HT-29 (cell line): ENCODE measurements at regions not wholly inside any gene's neighbourhood (a gene's known extent, or its start where the extent isn't known, plus 50 kb on each side); places are given as distances from the start of the nearest gene placed in this dataset.
"Not testable (repeated sequence)": the region's sequence is repeated elsewhere in the genome, so short reads cannot be mapped to it uniquely, and the experiment has no call there.

Experiments used
- DNase-seq: peaks from one replicate; pipeline ENCODE4 v3.0.0-alpha.2; 2015; ENCODE audit warnings: low spot score

DNA sequence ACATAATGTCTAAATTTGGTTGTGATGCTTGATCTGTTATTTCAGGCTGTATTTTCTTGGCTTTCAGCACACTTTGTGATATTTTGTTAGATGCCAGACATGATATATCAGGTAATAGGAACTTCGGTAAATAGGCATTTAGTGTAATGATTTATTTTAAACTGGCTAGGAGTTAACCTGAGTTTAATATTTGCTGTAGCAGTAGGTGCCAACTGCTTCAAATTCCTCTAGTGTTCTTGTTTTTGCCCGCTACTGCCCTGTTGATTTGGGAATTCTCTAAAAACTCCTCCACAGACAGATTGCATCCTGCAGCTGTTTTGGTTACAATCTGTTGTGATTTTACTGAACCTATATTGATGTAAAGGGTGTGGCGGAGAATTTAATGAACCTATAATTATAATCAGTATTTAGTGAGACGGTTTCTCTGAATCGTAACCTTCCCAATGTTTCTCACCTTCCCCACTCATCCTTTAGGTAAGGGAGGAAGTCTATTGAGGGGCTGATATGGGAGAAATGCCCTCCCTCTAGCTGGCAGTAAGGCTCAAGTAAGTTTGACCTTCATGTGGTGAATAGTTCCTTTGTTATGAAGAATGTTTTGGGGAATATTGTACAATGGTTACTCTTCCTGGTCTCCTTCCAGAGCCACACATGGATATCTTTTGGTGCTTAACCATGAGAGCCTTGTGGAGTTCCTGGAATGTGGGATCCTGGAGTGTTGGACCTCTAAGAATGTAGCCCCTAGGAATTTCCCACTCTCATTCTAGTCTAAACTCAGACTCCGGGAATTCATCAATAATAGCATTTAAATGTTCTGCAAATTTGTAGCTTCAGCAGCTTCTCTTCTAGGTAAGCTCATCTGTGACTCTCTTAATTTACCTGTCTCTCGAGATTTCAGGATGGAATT lies 634.1 kb downstream of the FSCB start:
- DNase-seq, result no peak

DNA sequence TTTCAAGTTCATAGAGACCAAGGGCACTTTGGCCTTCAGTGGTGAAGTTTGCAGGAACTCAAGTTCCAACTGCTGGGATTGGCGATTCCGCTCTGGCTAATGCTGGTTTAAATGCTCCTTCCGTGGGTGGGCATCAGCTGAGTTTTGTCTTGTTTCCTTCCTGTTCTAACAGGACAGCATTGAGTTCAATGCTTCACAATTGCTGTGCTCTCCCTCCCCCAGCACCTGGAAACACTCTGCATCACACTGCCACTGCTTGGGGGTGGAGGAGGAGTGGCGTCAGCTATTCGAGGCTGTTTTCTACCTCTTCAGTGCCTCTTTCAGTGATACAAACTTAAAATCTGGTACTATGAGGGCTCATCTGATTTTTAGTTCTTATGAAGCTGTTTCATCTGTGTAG lies 634.9 kb downstream of the FSCB start:
- no peak for DNase-seq

DNA sequence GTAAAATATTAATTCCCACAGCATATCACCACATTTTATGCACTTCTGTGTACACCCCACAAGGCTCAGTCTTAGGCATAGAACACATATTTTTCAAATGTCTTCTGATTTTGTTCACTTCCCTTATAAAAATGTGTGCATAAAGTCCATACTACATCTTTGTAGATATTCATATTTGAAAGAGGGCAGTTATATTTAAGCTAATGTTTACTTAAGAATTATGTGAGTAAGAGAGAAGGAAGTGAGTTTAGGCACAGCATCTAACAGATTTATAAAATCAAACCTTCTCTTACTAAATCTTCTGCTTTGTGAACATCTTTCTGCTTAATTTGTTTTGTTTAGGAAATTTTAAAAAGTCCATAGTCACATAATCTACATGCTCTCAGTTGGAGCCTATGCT lies 648.1 kb downstream of the FSCB start:
- no peak for DNase-seq

DNA sequence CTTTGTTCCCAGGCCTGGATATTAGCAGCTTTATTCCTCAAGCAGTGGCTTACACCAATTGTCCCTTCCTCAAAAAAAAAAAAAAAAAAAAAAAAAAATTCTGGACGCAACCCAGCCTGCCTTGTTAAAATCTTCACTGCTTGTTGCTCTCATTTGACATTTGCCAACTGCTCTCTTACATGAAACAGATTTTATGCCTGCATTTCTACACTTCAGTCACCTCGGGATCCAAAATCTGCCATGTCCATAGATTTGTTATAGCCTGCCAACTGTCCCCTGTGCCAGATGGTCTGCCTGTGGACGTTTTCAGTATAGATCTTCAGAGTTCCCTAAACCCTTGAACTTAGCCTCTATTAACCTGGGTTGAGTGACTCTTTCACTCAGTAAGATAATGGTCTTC lies 651.5 kb downstream of the FSCB start:
- no peak for DNase-seq

DNA sequence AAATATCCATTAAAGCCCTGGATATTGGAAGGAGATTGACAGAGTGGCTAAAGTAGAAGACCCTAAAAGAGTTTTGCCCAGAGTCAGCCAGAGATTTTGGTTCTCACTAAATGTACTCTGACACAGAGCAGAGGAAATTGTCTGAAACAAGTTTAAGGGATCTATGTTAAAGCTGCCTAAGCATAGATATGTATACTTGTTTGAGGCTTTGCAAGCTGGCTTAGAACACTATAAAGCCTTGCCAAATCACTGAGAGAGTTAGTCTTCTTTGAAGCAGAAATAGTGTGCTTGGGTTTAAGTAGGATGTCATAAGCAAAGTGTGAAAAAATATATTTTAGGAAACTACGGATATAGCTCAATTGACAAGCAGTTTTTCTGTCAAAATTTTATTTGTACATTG lies 653.5 kb downstream of the FSCB start:
- DNase-seq, result no peak

DNA sequence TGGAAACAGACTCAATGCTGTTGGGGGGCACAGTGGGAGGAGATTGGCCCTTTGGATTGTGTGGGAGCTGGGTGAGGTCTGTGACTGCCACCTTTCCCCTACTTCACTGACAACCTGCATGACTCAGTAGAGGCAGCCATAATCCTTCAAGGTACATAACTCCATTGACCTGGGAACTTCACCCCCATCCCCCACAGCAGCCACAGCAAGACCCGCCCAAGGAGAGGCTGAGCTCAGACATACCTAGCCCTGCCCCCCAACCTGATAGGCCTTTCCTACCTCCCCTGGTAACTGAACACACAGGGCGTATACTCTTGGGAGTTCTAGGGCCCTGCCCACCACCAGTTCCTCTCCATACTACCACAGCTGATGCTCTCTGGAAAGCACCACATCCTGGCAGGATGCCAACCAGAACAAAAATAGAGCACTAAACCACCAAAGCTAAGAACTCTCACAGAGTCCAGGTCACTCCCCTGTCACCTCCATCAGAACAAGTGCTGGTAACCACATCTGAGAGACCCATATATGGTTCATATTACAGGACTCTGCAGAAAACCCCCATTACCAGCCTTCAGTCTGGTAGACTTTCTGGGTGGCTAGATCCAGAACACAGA lies 703.9 kb downstream of the FSCB start:
- peak; percentile 19 for DNase-seq

DNA sequence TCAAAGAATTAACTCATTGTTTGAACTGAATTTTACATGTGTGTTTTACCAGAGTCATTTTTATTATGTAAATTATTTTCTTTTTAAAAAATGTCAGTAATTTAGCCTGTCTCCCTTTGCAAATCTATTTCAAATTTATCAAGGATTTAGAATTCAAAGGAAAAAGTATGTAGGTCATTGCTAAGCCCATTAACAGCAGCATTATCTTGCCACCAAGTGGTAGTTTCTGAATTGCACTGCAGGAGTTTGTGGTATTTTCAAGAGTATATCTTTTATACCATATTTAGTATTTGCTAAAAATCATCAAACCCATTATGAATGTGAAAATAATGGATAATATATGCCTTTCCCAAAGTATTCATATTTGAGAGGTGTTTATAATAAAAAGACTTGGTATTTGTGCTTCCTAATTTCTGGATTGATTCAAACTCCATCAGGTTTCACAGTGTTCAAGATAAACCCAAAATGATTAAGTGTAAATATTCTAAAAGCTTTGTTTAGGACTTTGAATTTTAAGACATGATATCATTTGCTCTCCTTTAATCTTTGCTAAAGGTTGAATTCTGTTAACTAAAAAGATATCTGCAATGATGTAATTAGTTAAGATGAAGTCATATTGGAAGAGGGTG lies 711.4 kb downstream of the FSCB start:
- DNase-seq, result peak; percentile 12

DNA sequence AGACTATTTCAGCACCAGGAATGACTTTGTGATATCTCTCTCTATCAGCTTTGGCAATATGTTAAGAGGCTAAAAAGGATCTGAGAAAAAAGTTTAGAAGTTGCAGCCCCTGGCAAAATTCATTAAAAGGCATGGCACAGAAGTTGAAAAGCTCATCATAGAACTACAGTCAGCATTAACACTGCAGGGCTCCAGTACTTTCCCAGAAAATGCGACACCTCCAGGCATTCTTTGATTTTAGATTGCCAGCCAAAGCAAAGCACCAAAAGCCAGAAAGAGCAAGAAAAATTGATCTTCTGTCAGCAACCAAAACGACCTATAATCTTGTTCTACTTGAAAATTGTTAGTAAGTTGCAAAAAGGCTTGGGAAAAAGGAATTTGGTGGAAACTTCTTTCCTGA lies 713.5 kb downstream of the FSCB start:
- DNase-seq, result no peak

DNA sequence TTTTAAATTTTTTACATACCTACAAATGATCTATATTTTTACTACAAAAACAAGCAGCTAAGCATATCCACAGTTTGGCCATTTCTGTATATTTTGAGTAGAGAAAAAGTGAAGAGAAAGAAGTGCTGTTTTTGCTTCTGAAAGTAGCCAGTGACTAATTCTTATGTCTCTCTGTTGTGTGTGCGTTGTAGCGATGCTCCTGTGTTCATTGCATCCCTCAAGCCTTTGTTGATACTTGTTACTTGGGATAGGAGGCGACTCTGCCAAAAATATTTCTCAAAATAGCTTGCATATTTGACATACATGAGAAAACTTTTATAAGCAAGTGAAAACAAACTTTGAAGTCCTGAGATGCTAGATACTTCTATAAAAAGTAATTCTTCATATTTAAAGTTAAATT lies 714.1 kb downstream of the FSCB start:
- DNase-seq, result no peak

DNA sequence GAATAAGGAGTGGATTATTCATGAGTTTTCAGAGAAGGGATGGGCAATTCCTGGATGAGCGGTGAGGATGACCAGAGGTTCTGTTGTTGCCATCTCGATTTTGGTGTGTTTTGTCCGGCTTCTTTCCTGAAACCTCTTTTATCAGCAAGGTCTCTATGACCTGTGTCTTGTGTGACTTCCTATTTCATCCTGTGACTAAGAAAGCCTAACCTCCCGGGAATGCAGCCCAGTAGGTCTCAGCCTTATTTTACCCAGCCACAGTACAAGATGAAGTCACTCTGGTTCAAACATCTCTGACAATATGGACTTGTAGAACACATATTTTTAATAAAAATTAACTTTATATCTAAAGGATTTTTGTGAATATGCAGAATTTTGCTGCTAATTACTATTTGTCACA lies 716.4 kb downstream of the FSCB start:
- DNase-seq, result no peak

DNA sequence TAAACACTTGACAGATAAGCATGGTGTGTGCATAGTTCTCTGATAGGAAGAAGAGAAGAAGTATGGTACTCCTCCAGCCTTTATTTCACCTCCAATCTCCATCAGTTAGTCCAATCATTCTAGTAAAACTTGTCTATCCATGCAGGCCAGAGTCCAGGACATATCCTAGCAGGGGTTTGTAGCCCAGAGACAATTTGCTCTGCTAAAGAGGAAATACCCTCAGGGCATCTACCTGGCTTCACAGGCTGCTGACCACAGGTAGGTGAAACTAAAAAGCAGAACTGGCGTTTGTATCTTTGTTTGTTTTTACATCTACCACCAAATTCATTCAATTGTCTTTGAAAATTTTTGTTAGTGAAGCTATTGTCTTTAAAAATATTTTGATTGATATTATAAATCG lies 717.6 kb downstream of the FSCB start:
- DNase-seq, result no peak

DNA sequence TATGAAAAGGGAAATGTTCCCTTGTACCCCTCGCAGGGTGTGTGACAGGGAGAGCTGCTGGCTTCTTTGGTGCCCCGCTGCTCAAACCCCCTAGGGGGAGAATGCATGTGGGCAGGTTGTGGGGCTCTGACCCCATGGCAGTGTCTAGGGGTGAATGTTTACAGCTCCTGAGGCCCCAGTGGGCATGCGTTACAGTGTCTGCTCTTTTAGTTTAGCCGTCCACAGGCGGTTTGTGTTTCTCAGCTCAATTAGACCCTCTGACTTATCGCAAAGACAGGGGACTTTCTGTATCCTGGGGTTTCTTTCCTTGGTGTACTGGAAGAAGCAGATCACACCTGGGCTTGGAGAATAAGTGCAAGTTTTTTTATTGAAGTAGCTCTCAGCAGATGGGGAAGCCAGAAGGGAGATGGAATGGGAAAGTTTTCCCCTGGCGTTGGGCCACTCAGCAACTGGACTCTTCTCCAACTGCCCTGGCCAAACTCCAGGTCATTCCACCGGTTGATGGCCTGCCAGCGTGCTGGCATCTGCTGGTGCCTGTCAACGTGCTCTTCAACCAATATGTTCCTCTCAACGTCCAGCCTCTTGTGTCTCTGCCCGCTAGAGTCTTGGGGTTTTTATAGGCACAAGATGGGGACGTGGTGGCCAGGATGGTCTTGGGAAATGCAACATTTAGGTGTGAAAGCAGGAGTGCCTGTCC lies 720.9 kb downstream of the FSCB start:
- no peak for DNase-seq

DNA sequence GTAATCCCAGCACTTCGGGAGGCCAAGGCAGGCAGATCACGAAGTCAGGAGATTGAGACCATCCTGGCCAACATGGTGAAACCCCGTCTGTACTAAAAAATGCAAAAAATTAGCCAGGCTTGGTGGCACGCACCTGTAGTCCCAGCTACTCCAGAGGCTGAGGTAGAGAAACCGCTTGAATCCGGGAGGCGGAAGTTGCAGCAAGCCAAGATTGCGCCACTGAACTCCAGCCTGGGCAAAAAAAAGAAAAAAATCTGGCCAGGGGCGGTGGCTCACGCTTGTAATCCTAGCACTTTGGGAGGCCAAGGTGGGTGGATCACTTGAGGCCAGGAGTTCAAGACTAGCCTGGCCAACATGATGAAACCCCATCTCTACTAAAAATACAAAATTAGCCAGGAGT lies 722.7 kb downstream of the FSCB start:
- not testable (repeated sequence) for DNase-seq

DNA sequence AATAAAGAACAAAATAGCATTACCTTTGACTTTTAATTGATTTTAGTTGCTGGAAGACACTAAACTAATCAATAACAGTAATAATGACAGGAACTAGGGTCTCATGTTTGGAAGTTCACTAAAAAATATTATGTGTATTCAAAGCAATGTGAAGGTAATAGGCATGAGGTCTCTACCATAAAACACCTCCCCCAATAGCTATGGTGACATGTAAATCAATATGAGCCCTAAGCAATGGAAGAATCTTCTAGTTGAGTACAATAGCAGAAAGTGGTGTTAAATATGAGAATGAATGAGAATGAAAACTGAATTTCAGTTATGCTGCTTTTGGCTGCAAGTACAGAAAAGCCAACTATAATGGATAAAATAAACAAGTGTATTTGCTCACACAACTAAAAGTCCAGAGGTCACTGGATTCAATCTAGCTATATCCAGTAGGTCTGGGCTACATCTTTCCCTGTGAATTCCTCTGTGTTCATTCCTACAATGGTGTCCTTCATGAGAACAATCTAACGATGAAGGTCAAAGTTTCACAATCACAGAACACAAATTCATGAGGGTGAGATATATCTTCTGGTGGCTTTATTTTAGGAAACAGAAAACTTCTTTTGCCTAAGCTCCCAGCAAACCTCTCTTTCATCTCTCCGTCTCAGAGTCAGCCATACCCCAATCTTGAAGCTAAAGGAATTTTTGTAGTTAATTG lies 728.0 kb downstream of the FSCB start:
- no peak for DNase-seq

DNA sequence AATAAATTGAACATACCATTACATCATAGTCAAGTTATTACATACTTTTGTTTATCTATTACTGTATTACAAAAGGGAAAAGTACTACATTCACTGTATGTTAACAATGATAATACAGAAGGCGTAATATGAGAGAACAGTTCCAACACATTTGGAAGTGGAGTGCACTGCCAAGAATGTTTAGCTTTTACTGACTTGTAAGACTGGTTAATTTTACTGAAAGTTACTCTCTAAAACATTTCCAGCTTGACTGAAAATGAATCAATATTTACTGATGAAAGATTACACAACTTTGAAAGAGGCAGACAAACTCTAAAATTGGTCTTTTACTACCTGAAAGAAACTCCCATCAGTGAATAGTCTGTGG lies 728.5 kb downstream of the FSCB start:
- no peak for DNase-seq

DNA sequence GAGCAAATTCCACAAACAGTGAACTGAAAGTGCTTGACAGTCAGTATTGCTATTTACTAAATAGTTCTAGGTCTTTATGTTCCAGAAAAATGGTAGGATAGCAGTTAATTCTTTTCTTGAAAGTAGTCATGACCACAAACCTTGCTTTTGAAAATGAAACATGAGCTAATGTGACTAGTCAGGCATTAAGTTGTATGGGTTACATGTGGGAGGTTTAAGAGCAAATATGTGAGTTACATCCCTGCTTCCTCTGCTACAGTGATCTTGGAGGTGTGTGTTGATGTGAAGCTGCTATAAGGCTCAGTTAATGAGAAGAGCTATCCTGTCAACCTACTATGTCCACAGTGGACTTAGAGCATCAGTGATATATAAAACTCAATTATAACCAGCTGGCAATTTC lies 741.6 kb downstream of the FSCB start:
- no peak for DNase-seq

DNA sequence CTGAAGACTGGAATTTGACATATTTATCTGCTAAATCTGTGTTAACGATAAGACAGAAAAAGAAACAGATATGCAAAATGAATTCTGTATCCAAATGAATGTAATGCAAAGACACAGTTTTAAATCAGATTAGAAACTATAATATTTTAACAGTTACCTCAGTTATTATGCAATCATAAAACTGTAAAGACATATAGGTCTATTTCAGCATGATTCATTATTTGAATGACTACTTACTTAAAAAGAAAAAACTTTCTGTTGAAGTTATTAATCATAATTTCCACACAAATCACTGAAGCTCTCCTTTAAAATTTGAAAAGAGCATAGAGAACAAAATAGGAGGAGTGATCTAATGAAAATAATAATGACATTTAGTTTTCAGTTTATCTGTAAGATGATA lies 742.6 kb downstream of the FSCB start:
- no peak for DNase-seq

DNA sequence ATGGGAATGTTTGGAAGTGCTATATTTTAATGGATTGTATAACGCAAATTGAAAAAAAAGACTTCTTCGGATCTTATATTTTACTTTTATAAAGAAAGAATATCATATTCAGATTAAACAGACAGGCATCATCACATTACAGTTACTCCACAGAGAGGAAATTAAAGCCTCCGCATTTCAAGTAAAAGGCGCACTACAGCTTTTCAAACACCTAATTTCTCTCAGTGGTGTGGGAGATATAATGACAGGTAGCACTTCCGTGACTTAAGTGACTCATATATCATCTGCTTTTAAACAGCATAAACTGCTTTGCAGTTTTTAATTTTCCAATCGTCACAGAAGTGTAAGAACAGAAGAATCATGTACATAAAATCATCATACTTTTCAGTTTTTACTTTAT lies 751.4 kb downstream of the FSCB start:
- DNase-seq, result no peak

DNA sequence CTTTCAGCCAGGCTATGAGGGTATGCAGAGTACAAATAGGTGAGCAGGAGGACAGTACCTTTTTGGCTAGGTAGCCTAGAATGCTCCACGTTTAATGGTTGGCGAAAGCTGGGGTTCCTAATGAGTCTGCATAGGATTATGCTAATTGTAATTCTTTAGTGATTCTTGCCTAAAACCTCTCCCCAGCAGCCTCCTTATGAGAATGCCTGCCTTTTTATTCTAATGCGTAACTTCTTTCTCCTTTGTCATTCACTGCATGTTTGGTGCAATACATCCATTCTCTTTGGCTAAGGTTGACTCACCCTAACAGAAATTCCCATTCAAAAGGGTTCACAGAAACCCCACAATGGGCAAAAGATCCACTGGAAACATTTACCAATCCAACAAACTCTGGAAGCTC lies 752.2 kb downstream of the FSCB start:
- DNase-seq, result no peak

DNA sequence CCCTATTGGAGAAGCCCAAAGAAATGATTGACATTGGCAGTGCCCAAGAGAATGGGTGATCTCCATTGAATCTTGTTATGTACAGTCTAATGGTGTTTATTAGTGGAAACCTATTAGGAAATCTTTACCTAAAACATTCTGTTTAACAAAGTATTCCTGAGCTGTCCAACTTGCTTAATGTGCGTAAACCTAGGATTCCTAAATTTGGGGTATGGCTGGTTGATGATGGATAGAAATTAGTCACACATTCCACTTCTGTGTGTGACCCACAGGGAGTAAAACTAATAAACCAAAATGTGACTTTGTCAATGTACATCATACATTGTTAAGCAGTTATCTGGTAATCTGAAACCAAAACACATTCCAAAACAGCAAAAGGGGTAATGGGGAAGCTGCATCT lies 761.3 kb downstream of the FSCB start:
- no peak for DNase-seq

DNA sequence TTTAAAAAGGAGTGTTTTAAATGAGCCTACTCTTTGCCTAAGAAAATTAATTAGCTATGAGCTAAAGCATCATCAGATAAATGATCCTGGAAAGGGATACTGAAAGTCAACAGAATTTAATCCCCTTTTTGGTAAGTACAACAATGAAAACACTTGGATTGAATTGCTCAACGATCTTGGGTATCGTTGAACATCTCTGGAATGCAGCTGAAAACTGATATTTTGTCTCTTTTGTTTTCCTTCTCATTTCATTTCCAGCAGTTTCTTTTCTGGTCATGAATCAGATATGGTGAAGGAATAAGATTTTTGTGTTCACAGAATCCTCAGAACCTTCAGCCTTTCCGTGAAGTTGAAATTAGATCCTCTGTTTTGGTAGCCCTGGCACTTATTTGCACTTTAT lies 771.2 kb downstream of the FSCB start:
- DNase-seq, result no peak

DNA sequence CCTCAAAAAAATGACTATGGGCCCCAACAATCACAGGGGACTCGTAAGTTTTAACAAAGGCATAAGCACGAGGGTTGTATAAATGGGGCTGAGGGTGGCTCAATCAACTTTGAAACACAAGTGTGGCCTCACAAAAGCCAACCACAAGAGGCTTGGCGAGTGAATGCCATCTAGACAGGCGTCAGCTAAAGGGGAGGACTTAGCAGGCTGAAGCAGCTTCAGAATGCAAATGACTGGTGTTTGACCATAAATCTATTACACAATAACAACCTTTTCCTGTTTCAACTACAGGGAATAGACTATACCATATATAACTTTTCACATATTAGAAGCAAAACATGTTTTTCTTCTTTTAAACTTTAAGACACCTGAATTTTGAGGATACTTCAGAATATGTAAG lies 777.9 kb downstream of the FSCB start:
- no peak for DNase-seq
